Keratinocyte (primary cell): ENCODE measurements at regions not wholly inside any gene's neighbourhood (a gene's known extent, or its start where the extent isn't known, plus 50 kb on each side); places are given as distances from the start of the nearest gene placed in this dataset.

ENCODE experiments used
- CTCF ChIP-seq, 3 experiments: IDR thresholded peaks in 1 of 3; conservative IDR thresholded peaks in 1 of 3; optimal IDR thresholded peaks in 1 of 3; 2 replicates in 2 of 3; 3 replicates in 1 of 3; pipeline versions ENCODE3 to v1.5.1; 2011; ENCODE audit warnings: low read length in 3 of 3, mild to moderate bottlenecking in 3 of 3, moderate library complexity in 2 of 3, control low read depth in 1 of 3, inconsistent platforms in 1 of 3; ENCODE audit not compliant: insufficient read depth in 2 of 3; ENCODE audit errors: extremely low read depth in 1 of 3
- EZH2 ChIP-seq: IDR thresholded peaks from one replicate; pipeline ENCODE4 v1.6.1; 2012; ENCODE audit warnings: inconsistent platforms, mild to moderate bottlenecking, low read length, moderate library complexity

GRCh38 chr13:34561033-34561432 is 381.0 kb upstream of the NBEA start:
- TF ChIP-seq CTCF (optimal IDR thresholded peaks at IDR 0.05 in 1 of 3, IDR thresholded peaks at IDR 0.05 in 1 of 3, conservative IDR thresholded peaks at IDR 0.05 in 1 of 3; ENCODE audit: extremely low read depth in 1 of 3, insufficient read depth in 2 of 3, low read length in 3 of 3) = no peak
- no peak for TF ChIP-seq EZH2
